Right renal pelvis (tissue), 4 donors: ENCODE measurements at regions not wholly inside any gene's neighbourhood (a gene's known extent, or its start where the extent isn't known, plus 50 kb on each side); places are given as distances from the start of the nearest gene placed in this dataset.
"Not testable (repeated sequence)": the region's sequence is repeated elsewhere in the genome, so short reads cannot be mapped to it uniquely, and the experiment has no call there.

ENCODE experiments used
- DNase-seq, 4 donors: peaks; one replicate each; pipeline ENCODE4 v3.0.0-alpha.2; 2013; ENCODE audit warnings: low read depth in 4 of 4, low spot score in 3 of 4, missing footprints in 1 of 4

GRCh38 chr22:26801449-26801848, 144.1 kb downstream of the MIAT start:
- DNase-seq = no peak

GRCh38 chr22:26804315-26804714, 146.9 kb downstream of the MIAT start:
- DNase-seq = no peak

DNA sequence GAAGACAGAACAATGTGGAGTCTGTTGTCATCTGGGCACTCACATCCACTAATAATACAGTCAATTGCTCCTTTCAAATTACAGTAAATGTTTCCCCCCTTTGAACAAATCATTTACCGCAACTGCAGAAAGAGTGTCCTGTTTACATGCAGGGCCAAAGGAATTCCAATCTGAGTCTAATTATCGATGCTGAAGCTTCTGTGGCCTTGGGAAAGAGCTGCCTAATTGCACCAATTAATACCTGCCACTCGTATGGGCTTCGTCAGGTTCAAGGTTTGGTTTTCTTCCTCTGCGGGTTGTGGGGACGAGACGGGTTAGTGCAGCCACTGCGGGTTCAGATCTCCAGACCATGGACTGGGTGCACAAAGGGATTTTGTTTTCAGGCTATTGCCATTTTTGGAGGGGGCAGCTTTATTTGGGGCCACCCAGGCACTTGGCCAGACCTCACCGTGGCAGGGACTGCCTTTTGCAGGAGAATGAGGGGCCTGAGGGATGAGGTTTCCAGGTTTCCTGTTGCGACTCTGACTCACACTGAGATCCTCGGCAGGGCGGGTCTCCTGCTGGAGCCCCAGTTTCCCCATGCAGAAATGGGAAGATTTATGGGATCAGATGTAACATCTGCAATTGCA, 147.6 kb downstream of the MIAT start:
- no peak for DNase-seq

DNA sequence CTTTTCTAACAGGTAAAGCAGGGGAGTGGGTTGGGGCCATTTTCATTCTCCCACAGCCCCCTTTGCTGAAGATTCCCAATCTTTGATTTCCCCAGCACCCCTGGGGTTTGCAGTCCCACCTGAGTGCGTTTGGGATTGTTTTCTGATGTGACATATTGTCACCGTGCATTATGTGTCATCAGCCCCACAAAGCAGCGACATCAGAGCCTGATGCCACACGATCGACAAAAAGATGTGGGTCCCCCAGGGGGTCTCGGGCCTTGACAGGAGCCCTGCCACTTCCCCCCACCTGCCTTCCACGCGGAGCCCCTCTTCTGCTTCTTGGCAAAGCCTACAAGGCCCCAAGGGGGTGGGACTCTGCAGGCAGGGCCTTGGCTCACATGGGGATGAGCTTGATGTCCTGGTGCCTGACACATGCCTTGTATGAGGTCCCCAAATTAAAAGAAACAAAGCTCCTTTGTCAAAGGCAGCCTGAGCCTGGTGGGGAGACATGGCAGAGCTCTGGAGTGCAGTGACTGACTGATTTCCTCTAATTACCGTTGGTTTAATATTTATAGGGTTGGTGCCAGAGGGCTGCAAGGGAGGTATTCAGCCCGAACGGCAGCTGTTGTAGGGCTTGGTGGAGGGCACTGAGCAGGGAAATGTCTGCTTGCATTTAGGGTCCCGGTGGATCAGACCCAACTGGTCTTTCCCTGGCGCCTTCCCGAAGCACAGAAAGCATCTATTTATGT, 149.2 kb downstream of the MIAT start:
- no peak for DNase-seq

DNA sequence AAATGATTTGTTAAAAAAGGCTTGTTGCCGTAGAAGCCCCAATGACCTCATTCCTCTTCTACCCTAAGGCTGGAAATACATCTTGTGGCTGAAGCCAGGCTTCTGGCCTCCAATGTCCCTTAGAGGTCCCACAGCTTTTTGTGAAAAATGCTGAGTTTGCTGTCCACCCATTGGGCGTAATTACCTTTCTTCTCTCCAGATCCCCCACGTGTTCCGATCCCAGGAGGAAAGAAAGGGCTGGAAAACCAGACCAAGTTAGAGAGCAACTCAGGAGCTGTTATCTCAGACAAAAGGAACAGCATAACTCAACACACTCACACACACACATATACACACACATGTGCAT, 154.2 kb downstream of the MIAT start:
- DNase-seq = no peak

GRCh38 chr22:26812731-26813130, 155.3 kb downstream of the MIAT start:
- no peak for DNase-seq

DNA sequence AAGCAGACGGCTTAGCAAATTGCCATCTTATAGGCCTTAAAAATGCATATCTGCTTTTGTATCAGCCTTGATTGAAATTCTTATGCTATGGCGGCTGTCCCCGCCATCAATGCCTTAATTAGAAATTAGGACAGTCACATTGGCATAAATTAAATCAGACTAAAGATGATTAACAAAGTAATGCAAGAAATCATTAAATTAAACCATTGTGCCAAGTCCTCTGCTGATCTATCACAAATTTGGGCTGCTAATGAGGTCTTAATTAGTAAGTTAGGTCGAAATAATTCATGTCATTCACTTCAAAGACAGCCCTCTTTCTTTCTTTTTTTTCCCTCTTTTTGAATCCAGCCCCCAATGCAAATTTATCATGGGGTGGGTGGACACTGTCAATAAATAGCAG, 159.3 kb downstream of the MIAT start:
- no peak for DNase-seq

GRCh38 chr22:26817926-26818325, 160.5 kb downstream of the MIAT start:
- DNase-seq = no peak

DNA sequence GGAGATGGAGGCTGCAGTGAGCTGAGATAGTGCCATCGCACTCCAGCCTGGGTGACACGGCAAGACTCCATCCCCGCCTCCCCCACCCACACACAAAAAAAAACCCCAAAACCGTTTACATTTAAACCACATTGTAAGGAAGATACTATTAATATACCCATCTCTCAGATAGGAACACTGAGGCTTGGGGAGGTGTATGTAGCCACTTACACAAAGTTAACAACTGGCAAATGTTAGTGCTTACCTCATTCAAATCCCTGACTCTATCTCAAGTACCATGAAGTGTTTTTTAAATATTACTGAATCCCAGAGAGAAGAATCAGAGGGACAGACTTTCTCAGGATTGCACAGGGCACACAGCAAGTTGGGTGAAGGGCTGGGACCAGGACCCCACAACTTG, 164.5 kb downstream of the MIAT start:
- DNase-seq = no peak

DNA sequence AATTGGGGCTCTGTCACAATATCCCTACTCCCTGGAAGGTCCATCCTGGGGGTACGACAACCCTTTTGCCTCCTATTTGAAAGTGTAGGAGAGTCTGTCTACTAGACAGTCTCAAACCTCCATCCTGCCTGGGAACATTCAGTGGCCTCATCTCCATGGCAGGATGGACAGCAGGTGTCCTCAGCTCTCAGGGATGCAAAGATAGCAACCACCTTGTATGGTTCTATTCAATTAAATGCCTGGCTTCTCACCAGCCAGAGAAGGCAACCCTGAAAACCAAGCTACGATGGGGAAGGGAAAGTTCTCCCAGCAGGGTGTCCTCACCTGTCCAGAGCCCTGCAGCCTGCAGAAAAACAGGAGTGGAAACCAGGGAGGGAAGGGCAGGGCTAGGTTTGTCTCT, 164.9 kb downstream of the MIAT start:
- no peak for DNase-seq

DNA sequence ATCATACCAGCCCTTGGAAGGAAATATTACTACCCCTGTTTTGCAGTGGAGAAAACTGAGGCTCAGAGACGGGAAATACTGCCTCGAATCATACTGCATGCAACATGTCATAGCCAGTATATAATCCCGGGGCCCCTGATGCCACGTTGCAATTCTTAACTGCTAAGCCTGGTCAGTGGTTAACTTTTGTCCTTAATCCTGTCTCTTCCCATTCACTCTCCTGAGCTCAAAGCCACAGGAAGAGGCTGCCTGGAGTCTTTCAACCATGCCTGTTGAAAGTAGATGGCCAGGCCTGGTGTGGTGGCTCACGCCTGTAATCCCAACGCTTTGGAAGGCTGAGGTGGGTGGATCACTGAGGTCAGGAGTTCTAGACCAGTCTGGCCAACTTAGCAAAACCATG, 166.6 kb downstream of the MIAT start:
- DNase-seq = no peak

- no peak for DNase-seq
These were observed 168.9 kb downstream of the MIAT start for GRCh38 chr22:26825960-26826935.

- no peak for DNase-seq
These were observed 170.2 kb downstream of the MIAT start for GRCh38 chr22:26827611-26828010.

GRCh38 chr22:26828311-26828710, 170.9 kb downstream of the MIAT start:
- no peak for DNase-seq

- no peak for DNase-seq
These were observed 173.4 kb downstream of the MIAT start for GRCh38 chr22:26830837-26831236.

- no peak for DNase-seq
These were observed 177.6 kb downstream of the MIAT start for GRCh38 chr22:26835023-26835422.

DNA sequence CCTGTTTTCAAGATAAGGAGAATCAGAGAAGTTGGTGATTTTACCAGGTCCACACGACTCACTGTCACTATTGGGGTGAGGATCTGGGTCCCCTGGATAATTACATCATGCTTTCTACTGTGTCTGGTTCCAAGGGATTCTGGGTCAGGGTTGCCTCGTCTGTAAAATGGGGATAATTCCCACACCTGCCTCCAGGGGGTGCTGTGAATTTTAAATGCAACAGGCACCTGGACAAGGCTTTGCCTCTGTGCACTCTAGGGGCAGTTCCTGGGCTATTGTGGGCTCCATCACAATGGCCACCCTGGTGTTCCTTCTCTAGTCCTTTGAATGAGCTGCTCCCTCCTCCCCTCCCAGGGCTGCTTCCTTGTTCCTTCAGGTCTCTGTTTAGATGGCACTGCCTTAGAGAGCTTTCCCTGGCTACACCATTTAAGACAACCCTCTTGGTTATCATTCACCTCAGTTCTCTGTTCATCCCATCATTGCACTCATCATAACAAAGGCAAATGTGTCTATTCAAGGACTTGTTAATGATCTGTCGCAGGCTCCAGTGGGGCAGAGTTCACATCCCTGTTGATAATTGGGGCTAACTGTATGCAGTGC, 178.6 kb downstream of the MIAT start:
- no peak for DNase-seq

GRCh38 chr22:26837784-26838470, 180.5 kb downstream of the MIAT start:
- no peak for DNase-seq

DNA sequence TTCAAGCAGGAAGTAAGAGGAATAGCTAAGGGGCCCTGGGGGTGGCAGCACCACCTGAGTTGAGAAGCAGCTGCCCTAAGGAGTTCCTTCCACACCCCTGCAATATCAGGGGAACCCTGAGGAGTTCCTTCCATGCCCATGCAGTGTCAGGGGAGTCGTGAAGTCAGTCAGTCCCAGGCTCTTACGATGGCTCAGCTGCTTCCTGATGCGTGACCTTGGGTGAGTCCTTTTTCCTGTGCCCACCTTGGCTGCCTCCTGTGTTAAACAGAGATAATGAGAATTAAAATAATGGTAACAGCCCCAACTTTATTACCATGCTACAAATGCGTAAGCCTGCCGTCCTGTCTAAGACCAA, 181.1 kb downstream of the MIAT start:
- no peak for DNase-seq

- DNase-seq = no peak
These were observed 181.8 kb downstream of the MIAT start for GRCh38 chr22:26839216-26839615.

DNA sequence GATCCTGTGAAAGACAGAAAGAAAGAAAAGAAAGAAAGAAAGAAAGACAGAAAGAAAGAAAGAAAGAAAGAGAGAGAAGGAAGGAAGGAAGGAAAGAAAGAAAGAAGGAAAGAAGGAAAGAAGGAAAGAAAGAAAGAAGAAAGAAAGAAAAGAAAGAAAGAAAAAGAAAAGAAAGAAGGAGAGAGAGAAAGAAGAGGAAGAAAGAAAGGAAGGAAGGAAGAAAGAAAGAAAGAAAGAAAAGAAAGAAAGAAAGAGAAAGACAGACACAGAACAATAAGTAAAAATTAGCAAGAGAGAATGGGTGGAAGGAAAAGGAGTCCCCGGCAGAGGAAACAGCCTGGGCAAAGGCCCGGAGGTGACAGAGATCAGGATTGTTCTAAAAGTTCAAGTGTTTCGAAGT, 183.4 kb downstream of the MIAT start:
- not testable (repeated sequence) for DNase-seq
